ENCODE measurements at regions not wholly inside any gene's neighbourhood (a gene's known extent, or its start where the extent isn't known, plus 50 kb on each side); places are given as distances from the start of the nearest gene placed in this dataset.

DNA sequence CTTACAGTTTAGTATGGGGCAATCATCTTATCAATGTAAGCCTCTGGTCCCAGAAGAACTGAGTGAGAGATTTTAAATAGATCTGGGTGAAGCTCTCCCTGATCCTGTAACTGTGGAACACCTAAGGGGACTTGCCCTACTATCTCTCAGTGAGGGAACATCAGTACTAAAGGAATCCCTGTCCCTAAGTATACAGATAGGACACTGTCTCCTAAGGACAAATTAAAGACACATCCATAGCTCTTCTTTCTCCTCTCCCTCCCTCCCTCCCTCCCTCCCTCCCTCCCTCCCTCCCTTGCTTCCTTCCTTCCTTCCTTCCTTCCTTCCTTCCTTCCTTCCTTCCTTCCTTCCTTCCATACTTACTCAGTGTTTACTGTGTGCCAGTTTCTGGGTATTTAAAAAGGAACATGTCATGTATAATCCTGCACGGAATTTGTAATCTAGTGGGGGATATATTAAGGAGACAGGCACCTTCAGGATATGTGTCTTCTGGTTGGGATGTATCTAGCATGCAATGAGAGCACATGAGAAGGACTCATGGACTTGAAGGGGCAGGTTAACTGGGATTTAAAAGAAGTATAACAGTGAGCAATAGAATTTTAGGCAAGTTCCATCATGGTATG lies 222.2 kb upstream of the ATP5MC3 start:
- ATAC-seq (no peak), DNase-seq (no peak)
- no peak overlapping the region for H3K27ac ChIP-seq (ENCODE audit: low read length)
- no peaks in the 10 kb centered on the region for H3K9me3 ChIP-seq (ENCODE audit: control insufficient read depth, low read length)
- intact Hi-C loops (cut with DNase I): no loop called here
- no peak overlapping the region for H3K4me3 ChIP-seq (ENCODE audit: low read length)
- 75% methylated on average over 1 of the region's 1 CpG for WGBS
- H3K27me3 ChIP-seq (ENCODE audit: control insufficient read depth, insufficient read depth): no peaks in the 10 kb centered on the region
- no peaks in the 10 kb centered on the region for H3K4me1 ChIP-seq (ENCODE audit: control insufficient read depth, insufficient read depth, low read length)

DNA sequence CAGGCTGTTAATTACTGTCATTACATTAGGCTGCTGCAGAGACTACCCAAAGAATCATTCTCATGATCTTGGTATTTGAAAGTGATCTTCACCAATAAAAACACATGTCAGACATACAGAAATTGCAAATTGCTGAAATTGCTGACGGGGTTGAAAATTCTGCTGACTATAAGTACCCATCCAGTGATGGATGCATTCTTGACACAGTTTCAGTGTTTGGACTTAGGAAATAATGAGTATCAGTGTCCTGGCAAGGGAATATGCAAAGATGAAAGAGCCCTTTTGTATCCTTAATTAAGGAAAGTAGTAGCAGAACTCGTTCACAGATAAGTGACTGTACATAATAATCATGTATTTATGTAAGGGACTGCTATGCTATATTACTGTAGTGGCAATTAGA lies 221.1 kb upstream of the ATP5MC3 start:
- DNase-seq: no peak
- Histone ChIP-seq H3K27ac (ENCODE audit: low read length) (no peak overlapping the region), H3K4me1 (ENCODE audit: control insufficient read depth, insufficient read depth, low read length) (no peaks in the 10 kb centered on the region), H3K4me3 (ENCODE audit: low read length) (no peak overlapping the region), H3K9me3 (ENCODE audit: control insufficient read depth, low read length) (no peaks in the 10 kb centered on the region), H3K27me3 (ENCODE audit: control insufficient read depth, insufficient read depth) (no peaks in the 10 kb centered on the region)
- 49% methylated on average over 2 of the region's 2 CpGs for WGBS
- ATAC-seq: no peak
- intact Hi-C loops (cut with DNase I): no loop called here

DNA sequence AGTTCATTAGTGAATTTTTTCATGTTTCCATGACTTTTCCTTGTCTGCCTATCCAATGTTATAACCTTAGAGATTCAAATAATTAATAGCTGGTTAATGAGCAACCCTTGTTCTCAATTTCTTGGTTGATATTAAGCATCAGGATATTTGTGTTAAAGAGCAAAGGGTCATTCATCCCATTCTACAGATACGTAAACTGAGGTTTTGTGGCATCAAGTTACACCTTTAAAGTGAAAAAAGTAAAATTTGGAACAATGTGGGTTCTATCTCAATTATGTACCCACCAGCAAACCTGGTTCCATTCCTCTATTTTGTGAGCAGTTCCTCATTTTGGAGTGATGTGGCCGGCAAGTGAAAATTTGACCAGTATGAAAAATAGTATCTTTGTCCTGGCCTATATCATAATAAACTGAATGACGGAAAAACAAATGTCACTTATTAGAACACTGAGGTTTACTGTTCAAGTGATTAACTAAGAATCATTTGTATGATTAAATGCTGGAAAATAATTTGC lies 220.5 kb upstream of the ATP5MC3 start:
- Histone ChIP-seq H3K27ac (ENCODE audit: low read length) (no peak overlapping the region), H3K9me3 (ENCODE audit: control insufficient read depth, low read length) (no peaks in the 10 kb centered on the region), H3K4me1 (ENCODE audit: control insufficient read depth, insufficient read depth, low read length) (no peaks in the 10 kb centered on the region), H3K4me3 (ENCODE audit: low read length) (no peak overlapping the region), H3K27me3 (ENCODE audit: control insufficient read depth, insufficient read depth) (no peaks in the 10 kb centered on the region)
- intact Hi-C loops (cut with DNase I): no loop called here
- no peak for DNase-seq
- WGBS: 80% methylated on average over 3 of the region's 3 CpGs
- no peak for ATAC-seq

DNA sequence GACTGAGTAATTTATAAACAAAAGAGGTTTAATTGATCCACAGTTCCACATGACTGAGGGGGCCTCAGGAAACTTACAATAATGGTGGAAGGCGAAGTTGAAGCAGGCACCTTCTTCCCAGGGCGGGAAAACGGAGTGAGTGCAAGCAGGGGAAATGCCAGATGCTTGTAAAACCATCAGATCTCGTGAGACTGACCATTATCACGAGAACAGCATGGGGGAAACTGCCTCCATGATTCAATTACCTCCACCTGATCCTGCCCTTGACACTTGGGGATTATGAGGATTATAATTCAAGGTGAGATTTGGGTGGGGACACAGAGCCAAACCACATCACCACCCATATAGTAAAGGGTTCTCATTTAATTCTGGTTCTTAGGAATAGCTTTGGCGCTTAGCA lies 219.5 kb upstream of the ATP5MC3 start:
- WGBS: 70% methylated on average over 6 of the region's 6 CpGs
- no peaks in the 10 kb centered on the region for H3K9me3 ChIP-seq (ENCODE audit: control insufficient read depth, low read length)
- ATAC-seq: no peak
- H3K4me3 ChIP-seq (ENCODE audit: low read length): no peak overlapping the region
- no peaks in the 10 kb centered on the region for H3K4me1 ChIP-seq (ENCODE audit: control insufficient read depth, insufficient read depth, low read length)
- H3K27ac ChIP-seq (ENCODE audit: low read length): no peak overlapping the region
- H3K27me3 ChIP-seq (ENCODE audit: control insufficient read depth, insufficient read depth): no peaks in the 10 kb centered on the region
- intact Hi-C loops (cut with DNase I): no loop called here
- no peak for DNase-seq

DNA sequence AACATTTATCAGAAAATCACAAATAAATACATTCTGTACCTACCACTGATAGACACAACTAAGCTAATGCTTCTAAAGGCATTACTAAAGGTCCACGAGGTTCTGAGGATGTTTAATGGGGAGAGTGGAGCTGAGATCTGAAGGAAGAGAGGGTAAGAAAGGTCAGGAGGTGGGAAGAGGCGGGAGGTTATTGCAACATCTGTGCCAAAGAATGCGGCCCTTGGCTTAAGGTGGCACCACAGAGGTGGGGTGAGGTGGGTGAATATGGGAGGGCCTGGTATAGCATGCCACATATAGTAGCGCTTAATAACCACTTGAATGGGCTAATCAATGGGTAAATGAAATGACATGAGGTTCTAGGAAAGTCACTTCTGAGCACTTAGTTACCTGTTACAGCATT lies 217.8 kb upstream of the ATP5MC3 start:
- DNase-seq (no peak), ATAC-seq (no peak)
- intact Hi-C loops (cut with DNase I): no loop called here
- no peaks in the 10 kb centered on the region for H3K27me3 ChIP-seq (ENCODE audit: control insufficient read depth, insufficient read depth)
- no peaks in the 10 kb centered on the region for H3K9me3 ChIP-seq (ENCODE audit: control insufficient read depth, low read length)
- H3K27ac ChIP-seq (ENCODE audit: low read length): no peak overlapping the region
- H3K4me1 ChIP-seq (ENCODE audit: control insufficient read depth, insufficient read depth, low read length): no peaks in the 10 kb centered on the region
- 68% methylated on average over 4 of the region's 4 CpGs for WGBS
- no peak overlapping the region for H3K4me3 ChIP-seq (ENCODE audit: low read length)

DNA sequence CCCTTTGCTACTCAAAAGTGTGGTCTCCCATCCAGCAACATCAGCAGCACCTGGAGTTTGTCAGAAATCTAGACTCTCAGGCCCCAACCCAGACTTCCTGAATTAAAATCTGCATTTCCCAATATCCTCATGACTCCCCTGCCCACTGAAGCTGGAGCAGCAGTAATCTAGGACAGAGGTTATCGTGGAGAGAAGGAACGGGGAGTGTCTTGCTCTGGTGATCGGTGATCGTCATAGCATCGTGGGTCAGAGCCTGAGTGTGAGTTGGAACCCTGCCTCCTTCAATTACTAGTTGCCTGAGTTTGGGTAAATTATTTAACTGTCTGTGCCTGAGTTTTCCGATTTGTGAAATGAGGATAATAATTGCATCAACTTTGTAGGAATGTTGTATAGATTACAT lies 217.3 kb upstream of the ATP5MC3 start:
- Histone ChIP-seq H3K4me1 (ENCODE audit: control insufficient read depth, insufficient read depth, low read length) (no peaks in the 10 kb centered on the region), H3K4me3 (ENCODE audit: low read length) (no peak overlapping the region), H3K27me3 (ENCODE audit: control insufficient read depth, insufficient read depth) (no peaks in the 10 kb centered on the region), H3K27ac (ENCODE audit: low read length) (no peak overlapping the region), H3K9me3 (ENCODE audit: control insufficient read depth, low read length) (no peaks in the 10 kb centered on the region)
- no peak for ATAC-seq
- intact Hi-C loops (cut with DNase I): no loop called here
- no peak for DNase-seq
- WGBS: 64% methylated on average over 6 of the region's 6 CpGs

DNA sequence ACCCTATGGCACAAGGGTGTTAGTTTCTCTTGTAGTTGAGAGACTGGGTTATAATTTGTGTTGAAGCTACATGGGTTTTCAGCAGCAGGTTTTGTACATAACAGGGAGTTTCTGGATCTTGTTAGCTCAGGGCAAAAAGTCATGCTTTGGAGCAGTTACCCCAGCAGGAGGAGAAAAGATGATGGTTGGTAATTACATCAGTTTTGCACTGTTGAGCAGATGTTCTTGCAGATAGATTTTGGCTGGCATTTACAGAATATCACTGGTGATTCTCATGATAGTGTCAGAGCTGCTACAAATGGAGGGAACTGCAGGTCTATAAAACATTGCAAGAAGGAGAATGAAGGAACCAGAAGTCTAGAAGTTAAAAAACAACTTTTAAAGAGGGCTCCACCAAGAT lies 215.2 kb upstream of the ATP5MC3 start:
- DNase-seq: no peak
- H3K9me3 ChIP-seq (ENCODE audit: control insufficient read depth, low read length): no peaks in the 10 kb centered on the region
- intact Hi-C loops (cut with DNase I): no loop called here
- H3K27me3 ChIP-seq (ENCODE audit: control insufficient read depth, insufficient read depth): no peaks in the 10 kb centered on the region
- H3K27ac ChIP-seq (ENCODE audit: low read length): no peak overlapping the region
- H3K4me3 ChIP-seq (ENCODE audit: low read length): no peak overlapping the region
- no peaks in the 10 kb centered on the region for H3K4me1 ChIP-seq (ENCODE audit: control insufficient read depth, insufficient read depth, low read length)
- no peak for ATAC-seq

DNA sequence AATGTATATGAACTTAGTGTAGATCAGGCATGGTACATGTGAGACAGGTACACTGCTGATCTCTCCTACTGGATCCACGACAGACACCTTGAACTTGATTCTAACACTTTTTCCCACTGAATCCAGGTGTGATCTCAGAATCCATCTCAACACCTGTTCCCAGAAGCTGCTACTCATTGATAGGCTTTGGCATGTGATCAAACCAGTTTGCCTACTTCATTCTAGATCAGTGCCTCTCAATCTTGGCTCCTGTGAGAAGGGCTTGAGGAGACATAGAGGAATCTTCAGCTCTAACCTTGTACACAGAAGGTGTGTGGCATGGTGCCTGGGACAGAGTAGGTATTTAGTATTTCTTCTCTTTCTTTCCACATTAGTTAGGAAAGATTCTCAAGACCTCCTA lies 212.3 kb upstream of the ATP5MC3 start:
- 87% methylated on average over 1 of the region's 1 CpG for WGBS
- H3K27me3 ChIP-seq (ENCODE audit: control insufficient read depth, insufficient read depth): no peaks in the 10 kb centered on the region
- H3K4me3 ChIP-seq (ENCODE audit: low read length): no peak overlapping the region
- intact Hi-C loops (cut with DNase I): no loop called here
- no peak overlapping the region for H3K27ac ChIP-seq (ENCODE audit: low read length)
- ATAC-seq (no peak), DNase-seq (no peak)
- H3K9me3 ChIP-seq (ENCODE audit: control insufficient read depth, low read length): no peaks in the 10 kb centered on the region
- H3K4me1 ChIP-seq (ENCODE audit: control insufficient read depth, insufficient read depth, low read length): no peaks in the 10 kb centered on the region

DNA sequence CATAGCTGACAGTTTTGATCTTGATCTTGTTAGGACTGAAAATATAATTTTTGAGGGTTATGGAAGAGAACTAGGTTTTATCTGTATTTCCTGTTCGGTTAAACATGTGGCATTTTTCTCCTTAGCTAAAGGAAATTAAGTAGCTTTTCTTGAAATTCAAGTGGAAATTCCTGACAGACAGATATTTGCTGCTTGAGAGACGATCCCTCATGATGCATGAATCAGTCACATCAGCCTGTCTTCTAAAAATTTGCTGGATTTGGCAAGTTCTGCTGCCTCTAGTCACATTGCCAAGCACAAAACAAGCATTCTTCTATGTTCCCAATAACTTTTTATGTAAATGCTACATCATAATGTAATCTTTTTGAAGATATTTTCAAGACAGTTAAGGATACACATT lies 201.8 kb upstream of the ATP5MC3 start:
- Histone ChIP-seq H3K4me3 (ENCODE audit: low read length) (no peak overlapping the region), H3K27ac (ENCODE audit: low read length) (no peak overlapping the region), H3K27me3 (ENCODE audit: control insufficient read depth, insufficient read depth) (no peaks in the 10 kb centered on the region), H3K4me1 (ENCODE audit: control insufficient read depth, insufficient read depth, low read length) (no peaks in the 10 kb centered on the region), H3K9me3 (ENCODE audit: control insufficient read depth, low read length) (no peaks in the 10 kb centered on the region)
- no peak for ATAC-seq
- intact Hi-C loops (cut with DNase I): no loop called here
- WGBS: 28% methylated on average over 2 of the region's 2 CpGs
- DNase-seq: no peak

DNA sequence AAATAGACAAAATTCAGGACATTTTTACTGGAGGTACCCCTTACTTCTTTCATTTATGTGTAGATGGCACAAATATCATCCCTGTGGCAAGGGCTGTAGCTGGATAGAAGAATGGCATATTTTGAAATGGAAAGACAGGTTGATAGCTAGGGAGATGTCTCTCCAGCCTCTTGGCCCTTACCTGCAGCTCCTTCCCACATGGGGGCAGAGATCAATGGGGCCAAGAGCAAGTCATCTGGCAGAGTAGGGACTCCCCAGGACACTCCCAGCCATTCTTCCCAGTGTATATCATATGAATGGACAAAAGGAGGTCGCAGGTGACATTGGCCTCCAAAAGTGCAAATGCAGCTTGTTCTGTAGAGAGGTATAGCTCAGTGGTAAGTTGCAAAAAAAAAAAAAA lies 192.2 kb upstream of the ATP5MC3 start:
- intact Hi-C loops (cut with DNase I): loop anchor here in 1 of 4 donors (5.0 kb wide), 1 partner anchor 724 kb away; the partner anchor contains the start of gene HOXD12
- H3K4me1 ChIP-seq (ENCODE audit: control insufficient read depth, insufficient read depth, low read length): no peaks in the 10 kb centered on the region
- H3K9me3 ChIP-seq (ENCODE audit: control insufficient read depth, low read length): no peaks in the 10 kb centered on the region
- peaks cover 2% of the 10 kb centered on the region for H3K27me3 ChIP-seq (ENCODE audit: control insufficient read depth, insufficient read depth)
- ATAC-seq (no peak), DNase-seq (no peak)
- WGBS: 85% methylated on average over 1 of the region's 1 CpG
- no peak overlapping the region for H3K27ac ChIP-seq (ENCODE audit: low read length)
- H3K4me3 ChIP-seq (ENCODE audit: low read length): no peak overlapping the region

DNA sequence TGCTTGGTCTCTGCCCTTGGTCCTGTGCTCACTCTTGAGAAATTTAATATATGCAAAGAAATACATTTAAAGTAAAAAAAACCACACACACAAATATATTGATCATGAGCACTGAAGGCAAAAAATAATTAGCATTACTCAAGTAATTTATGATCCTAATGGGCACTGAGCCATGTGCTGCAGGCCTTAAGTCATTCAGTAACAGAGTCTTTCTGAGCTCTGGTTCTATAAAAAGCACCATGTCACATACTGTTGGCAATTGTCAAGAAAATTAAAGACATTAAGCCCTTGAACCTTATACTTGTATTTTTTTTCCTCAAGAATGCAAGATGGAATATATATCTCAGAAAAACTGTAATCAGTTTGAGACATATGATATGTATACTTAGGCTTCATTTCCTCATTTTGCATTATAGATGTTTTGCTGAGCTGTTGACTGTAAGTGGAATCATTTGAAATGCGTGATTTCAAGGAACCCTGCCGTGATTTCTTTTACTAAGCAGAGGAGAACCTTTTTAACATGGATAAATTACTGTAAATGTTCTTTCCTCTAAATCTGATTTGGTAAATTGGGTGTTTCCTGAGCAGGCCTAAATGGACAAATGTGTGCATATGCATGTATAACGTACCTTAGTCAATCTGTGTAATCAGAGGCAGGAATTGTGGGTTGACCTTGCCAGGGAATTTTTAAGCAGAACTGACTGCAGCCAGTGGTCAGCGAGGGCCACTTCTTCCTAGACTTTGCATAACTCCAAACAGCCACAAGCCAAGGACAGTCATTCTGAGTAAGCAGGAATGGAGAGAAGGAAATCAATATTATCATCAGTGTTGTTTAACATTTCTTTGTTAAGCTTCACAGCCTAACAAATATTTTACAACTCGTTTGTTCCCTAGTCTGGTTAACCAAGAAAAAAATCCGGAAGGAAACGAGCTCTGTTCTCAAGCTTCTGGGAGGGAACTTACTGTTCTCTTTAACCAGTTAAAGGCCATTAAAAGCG lies 191.5 kb upstream of the ATP5MC3 start:
- no peak overlapping the region for H3K4me3 ChIP-seq (ENCODE audit: low read length)
- H3K27me3 ChIP-seq (ENCODE audit: control insufficient read depth, insufficient read depth): peaks cover 2% of the 10 kb centered on the region
- no peak overlapping the region for H3K27ac ChIP-seq (ENCODE audit: low read length)
- H3K9me3 ChIP-seq (ENCODE audit: control insufficient read depth, low read length): no peaks in the 10 kb centered on the region
- no peak for ATAC-seq
- DNase-seq: no peak
- intact Hi-C loops (cut with DNase I): loop anchor here in 1 of 4 donors (5.0 kb wide), 1 partner anchor 724 kb away; the partner anchor contains the start of gene HOXD12
- 49% methylated on average over 8 of the region's 8 CpGs for WGBS
- no peaks in the 10 kb centered on the region for H3K4me1 ChIP-seq (ENCODE audit: control insufficient read depth, insufficient read depth, low read length)
